ENCODE measurements at regions not wholly inside any gene's neighbourhood (a gene's known extent, or its start where the extent isn't known, plus 50 kb on each side); places are given as distances from the start of the nearest gene placed in this dataset.

- TF ChIP-seq CTCF (IDR thresholded peaks at IDR 0.05) = no peak
Observed at GRCh38 chr13:73394066-73394465, 335.3 kb downstream of the KLF5 start.

- no peak for TF ChIP-seq CTCF (IDR thresholded peaks at IDR 0.05)
Observed at GRCh38 chr13:73390100-73390499, 331.3 kb downstream of the KLF5 start.

DNA sequence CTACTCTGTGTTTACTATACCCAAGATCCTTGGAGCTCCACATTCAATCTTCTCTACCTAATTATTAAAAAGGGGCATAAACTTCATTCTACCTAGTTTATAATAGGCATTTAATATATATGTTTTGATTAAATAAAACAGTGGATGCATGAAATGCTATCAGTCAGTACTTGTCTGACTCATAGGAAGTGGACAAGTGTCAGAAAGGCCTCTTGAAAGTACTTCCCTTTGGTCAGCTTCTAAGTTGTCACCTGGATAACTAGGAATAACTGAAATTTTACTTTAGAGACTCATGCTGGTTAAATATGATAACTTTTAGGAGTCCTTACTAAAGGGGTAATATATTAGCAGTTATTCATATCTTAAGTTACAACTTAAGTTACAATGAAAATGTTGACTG is 329.8 kb downstream of the KLF5 start:
- no peak for TF ChIP-seq CTCF (IDR thresholded peaks at IDR 0.05)

GRCh38 chr13:73387318-73387717 is 328.5 kb downstream of the KLF5 start:
- no peak for TF ChIP-seq CTCF (IDR thresholded peaks at IDR 0.05)

- no peak for TF ChIP-seq CTCF (IDR thresholded peaks at IDR 0.05)
Observed at GRCh38 chr13:73385848-73386247, 327.0 kb downstream of the KLF5 start.

DNA sequence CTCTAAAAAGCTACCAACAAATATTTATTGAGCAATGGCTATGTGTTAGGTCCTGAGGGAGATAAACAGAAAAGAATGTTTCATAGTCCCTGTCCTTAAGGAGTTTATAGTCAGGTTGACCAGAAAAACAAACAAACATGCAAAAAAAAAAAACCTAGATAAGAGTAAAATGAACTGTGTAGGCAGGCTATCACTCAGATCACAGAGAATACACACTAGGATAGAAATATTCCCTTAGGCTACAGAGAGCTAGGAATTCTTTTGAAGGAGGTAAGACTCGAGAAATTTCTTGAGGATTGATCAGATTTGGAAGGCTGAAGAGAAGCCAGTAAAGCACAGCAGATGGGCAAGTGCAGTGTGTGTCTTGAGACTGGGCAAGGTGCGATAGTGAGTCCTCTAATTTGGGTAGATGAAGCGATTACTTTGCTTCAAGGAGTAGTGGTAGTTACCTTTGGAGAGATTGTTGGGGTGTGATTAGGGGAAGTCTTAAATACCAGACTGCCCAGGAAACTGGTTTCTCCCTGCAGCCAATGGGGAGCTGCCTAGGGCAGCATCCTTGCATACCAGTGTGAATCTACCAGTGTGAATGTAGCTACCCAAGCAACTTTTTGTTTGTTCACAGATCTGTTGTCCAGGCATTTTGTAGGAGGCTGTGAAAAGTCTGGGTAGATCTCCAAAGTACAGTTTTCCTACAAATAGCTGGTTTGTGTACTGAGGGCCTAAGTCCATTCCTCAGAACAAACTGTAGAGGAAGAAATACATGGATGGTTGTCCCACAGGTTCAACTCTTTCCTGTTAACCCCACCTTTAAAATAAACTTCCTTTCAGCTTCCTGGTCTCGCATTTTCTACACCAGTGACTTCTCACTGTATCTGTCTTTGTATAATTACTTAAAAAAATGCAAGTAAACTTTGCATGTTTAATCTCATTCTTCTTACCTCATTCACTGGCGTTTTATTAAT is 314.1 kb downstream of the KLF5 start:
- no peak for TF ChIP-seq CTCF (IDR thresholded peaks at IDR 0.05)

- no peak for TF ChIP-seq CTCF (IDR thresholded peaks at IDR 0.05)
Observed at GRCh38 chr13:73370066-73370465, 311.3 kb downstream of the KLF5 start.

Measured in LNCAP (cell line).